ENCODE measurements at regions not wholly inside any gene's neighbourhood (a gene's known extent, or its start where the extent isn't known, plus 50 kb on each side); places are given as distances from the start of the nearest gene placed in this dataset.

DNA sequence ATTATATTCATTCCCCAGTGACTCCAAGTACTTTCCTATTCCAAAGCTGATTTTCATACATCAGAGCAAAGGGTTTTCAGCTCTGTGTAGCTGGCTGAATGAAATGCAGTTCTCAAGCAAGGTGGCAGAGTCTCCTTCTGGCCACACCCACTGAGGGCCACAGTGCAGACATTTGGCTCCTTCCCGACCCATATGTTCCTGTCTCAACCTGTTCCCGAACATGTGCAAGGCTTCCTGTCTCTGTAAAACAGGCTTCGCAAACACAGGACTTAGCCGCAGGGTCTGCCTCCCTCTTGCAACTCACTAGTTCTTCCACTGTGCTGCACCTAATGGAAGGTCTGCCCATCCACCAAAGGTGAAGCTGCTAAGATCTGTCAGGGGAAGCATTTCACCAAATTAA lies 249.2 kb downstream of the MID1IP1 start:
- TF ChIP-seq POLR2A (IDR thresholded peaks at IDR 0.05), result no peak
- TF ChIP-seq, protein P1, sequence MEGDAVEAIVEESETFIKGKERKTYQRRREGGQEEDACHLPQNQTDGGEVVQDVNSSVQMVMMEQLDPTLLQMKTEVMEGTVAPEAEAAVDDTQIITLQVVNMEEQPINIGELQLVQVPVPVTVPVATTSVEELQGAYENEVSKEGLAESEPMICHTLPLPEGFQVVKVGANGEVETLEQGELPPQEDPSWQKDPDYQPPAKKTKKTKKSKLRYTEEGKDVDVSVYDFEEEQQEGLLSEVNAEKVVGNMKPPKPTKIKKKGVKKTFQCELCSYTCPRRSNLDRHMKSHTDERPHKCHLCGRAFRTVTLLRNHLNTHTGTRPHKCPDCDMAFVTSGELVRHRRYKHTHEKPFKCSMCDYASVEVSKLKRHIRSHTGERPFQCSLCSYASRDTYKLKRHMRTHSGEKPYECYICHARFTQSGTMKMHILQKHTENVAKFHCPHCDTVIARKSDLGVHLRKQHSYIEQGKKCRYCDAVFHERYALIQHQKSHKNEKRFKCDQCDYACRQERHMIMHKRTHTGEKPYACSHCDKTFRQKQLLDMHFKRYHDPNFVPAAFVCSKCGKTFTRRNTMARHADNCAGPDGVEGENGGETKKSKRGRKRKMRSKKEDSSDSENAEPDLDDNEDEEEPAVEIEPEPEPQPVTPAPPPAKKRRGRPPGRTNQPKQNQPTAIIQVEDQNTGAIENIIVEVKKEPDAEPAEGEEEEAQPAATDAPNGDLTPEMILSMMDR (IDR thresholded peaks at IDR 0.05), result no peak

All from uterus (tissue), 2 donors.